Chondrocyte (in vitro differentiated cells): ENCODE measurements at regions not wholly inside any gene's neighbourhood (a gene's known extent, or its start where the extent isn't known, plus 50 kb on each side); places are given as distances from the start of the nearest gene placed in this dataset.

Experiments used
- DNase-seq: peaks from one replicate; pipeline ENCODE4 v3.0.0; 2021; ENCODE audit warnings: mixed read lengths, low spot score
- H3K27ac Mint-ChIP-seq: one replicate; pipeline ENCODE4 v1.8.0; 2021; ENCODE audit warnings: mild to moderate bottlenecking, moderate library complexity, mixed read lengths; ENCODE audit not compliant: unreplicated experiment
- H3K27me3 Mint-ChIP-seq: 2 replicates; pipeline ENCODE4 v1.8.0; 2021; ENCODE audit warnings: low read depth, mixed read lengths
- H3K36me3 Mint-ChIP-seq: 2 replicates; pipeline ENCODE4 v1.8.0; 2021; ENCODE audit warnings: low read depth, mixed read lengths
- H3K4me1 Mint-ChIP-seq: 2 replicates; pipeline ENCODE4 v1.8.0; 2021; ENCODE audit warnings: low read depth, mild to moderate bottlenecking, mixed read lengths
- H3K4me3 Mint-ChIP-seq: one replicate; pipeline ENCODE4 v1.8.0; 2021; ENCODE audit warnings: mild to moderate bottlenecking, moderate library complexity, mixed read lengths; ENCODE audit not compliant: unreplicated experiment
- H3K9me3 Mint-ChIP-seq: 2 replicates; pipeline ENCODE4 v1.8.0; 2021; ENCODE audit warnings: low read depth, mixed read lengths
- TF ChIP-seq, protein P1 (sequence below): fragments of 200-600 bp; sonication (generic); IDR thresholded peaks from 2 replicates; pipeline ENCODE4 v1.5.0; 2021; ENCODE audit warnings: antibody characterized with exemption, mild to moderate bottlenecking, moderate library complexity

- Mint-ChIP-seq H3K4me3 (no peak overlapping the region), H3K27me3 (peaks cover 3% of the 10 kb centered on the region), H3K4me1 (peaks cover 7% of the 10 kb centered on the region), H3K27ac (no peak overlapping the region), H3K9me3 (peaks cover 9% of the 10 kb centered on the region), H3K36me3 (peaks cover 6% of the 10 kb centered on the region)
- TF ChIP-seq, protein P1, sequence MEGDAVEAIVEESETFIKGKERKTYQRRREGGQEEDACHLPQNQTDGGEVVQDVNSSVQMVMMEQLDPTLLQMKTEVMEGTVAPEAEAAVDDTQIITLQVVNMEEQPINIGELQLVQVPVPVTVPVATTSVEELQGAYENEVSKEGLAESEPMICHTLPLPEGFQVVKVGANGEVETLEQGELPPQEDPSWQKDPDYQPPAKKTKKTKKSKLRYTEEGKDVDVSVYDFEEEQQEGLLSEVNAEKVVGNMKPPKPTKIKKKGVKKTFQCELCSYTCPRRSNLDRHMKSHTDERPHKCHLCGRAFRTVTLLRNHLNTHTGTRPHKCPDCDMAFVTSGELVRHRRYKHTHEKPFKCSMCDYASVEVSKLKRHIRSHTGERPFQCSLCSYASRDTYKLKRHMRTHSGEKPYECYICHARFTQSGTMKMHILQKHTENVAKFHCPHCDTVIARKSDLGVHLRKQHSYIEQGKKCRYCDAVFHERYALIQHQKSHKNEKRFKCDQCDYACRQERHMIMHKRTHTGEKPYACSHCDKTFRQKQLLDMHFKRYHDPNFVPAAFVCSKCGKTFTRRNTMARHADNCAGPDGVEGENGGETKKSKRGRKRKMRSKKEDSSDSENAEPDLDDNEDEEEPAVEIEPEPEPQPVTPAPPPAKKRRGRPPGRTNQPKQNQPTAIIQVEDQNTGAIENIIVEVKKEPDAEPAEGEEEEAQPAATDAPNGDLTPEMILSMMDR, result no peak
- DNase-seq, result no peak
Observed at GRCh38 chr2:195545811-195546210, 111.2 kb upstream of the SLC39A10 start.

GRCh38 chr2:195543902-195544894, 112.8 kb upstream of the SLC39A10 start:
- peak overlapping the region; percentile 88 for H3K27ac Mint-ChIP-seq
- DNase-seq, result no peak
- H3K36me3 Mint-ChIP-seq, result peaks cover 1% of the 10 kb centered on the region
- H3K4me3 Mint-ChIP-seq, result no peak overlapping the region
- H3K4me1 Mint-ChIP-seq, result peaks cover 7% of the 10 kb centered on the region
- TF ChIP-seq, protein P1, result no peak
- no peaks in the 10 kb centered on the region for H3K27me3 Mint-ChIP-seq
- H3K9me3 Mint-ChIP-seq, result peaks cover 4% of the 10 kb centered on the region

GRCh38 chr2:195543063-195543462, 114.0 kb upstream of the SLC39A10 start:
- TF ChIP-seq, protein P1, result no peak
- Mint-ChIP-seq H3K9me3 (peaks cover 4% of the 10 kb centered on the region), H3K4me1 (peaks cover 7% of the 10 kb centered on the region), H3K36me3 (peaks cover under 1% of the 10 kb centered on the region), H3K27me3 (no peaks in the 10 kb centered on the region), H3K4me3 (no peak overlapping the region), H3K27ac (no peak overlapping the region)
- no peak for DNase-seq

DNA sequence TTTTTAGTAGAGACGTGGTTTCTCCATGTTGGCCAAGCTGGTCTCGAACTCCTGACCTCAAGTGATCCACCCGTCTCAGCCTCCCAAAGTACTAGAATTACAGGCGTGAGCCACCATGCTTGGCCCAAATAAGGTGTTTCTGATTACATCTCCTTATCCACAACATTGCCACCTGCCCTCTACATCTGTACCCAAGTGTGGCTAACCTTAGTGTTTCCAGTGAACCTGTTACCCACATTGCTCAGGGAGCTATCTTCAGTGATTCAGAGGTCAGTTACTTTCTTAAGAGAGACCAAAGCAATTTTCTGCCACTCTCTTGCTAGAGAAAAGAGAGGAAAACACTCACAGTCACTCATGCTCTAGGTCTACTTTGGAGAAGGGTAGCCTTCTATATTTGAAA, 115.0 kb upstream of the SLC39A10 start:
- no peak overlapping the region for H3K4me3 Mint-ChIP-seq
- DNase-seq, result no peak
- no peaks in the 10 kb centered on the region for H3K27me3 Mint-ChIP-seq
- TF ChIP-seq, protein P1, result no peak
- H3K4me1 Mint-ChIP-seq, result peaks cover 7% of the 10 kb centered on the region
- peaks cover 4% of the 10 kb centered on the region for H3K9me3 Mint-ChIP-seq
- no peak overlapping the region for H3K27ac Mint-ChIP-seq
- no peaks in the 10 kb centered on the region for H3K36me3 Mint-ChIP-seq

GRCh38 chr2:195538937-195539336, 118.1 kb upstream of the SLC39A10 start:
- H3K9me3 Mint-ChIP-seq, result peaks cover 4% of the 10 kb centered on the region
- TF ChIP-seq, protein P1, result no peak
- H3K36me3 Mint-ChIP-seq, result no peaks in the 10 kb centered on the region
- H3K27me3 Mint-ChIP-seq, result no peaks in the 10 kb centered on the region
- no peak overlapping the region for H3K4me3 Mint-ChIP-seq
- H3K27ac Mint-ChIP-seq, result no peak overlapping the region
- DNase-seq, result no peak
- H3K4me1 Mint-ChIP-seq, result peaks cover 28% of the 10 kb centered on the region
